GM21737 (cell line): ENCODE measurements at regions not wholly inside any gene's neighbourhood (a gene's known extent, or its start where the extent isn't known, plus 50 kb on each side); places are given as distances from the start of the nearest gene placed in this dataset.

Experiments used
- ATAC-seq: cut with Tn5 transposase; IDR thresholded peaks from one replicate; pipeline ENCODE4 v1.9.1; 2021; ENCODE audit warnings: mild to moderate bottlenecking, moderate library complexity; ENCODE audit not compliant: unreplicated experiment

GRCh38 chr2:9771101-9771449 is 72.2 kb upstream of the TAF1B start:
- ATAC-seq, result no peak

GRCh38 chr2:9771481-9772017 is 71.7 kb upstream of the TAF1B start:
- ATAC-seq, result no peak

- ATAC-seq, result no peak
Measured at GRCh38 chr2:9772035-9772998, 71.0 kb upstream of the TAF1B start.

- no peak for ATAC-seq
Measured at GRCh38 chr2:9772999-9773902, 70.0 kb upstream of the TAF1B start.

- no peak for ATAC-seq
Measured at GRCh38 chr2:9773903-9774239, 69.4 kb upstream of the TAF1B start.

GRCh38 chr2:9774266-9774665 is 69.0 kb upstream of the TAF1B start:
- ATAC-seq, result no peak

GRCh38 chr2:9775351-9775750 is 67.9 kb upstream of the TAF1B start:
- ATAC-seq, result no peak

GRCh38 chr2:9775999-9776712 is 67.1 kb upstream of the TAF1B start:
- no peak for ATAC-seq

- ATAC-seq, result no peak
Measured at GRCh38 chr2:9777081-9777480, 66.2 kb upstream of the TAF1B start.

- no peak for ATAC-seq
Measured at GRCh38 chr2:9778012-9778411, 65.3 kb upstream of the TAF1B start.

GRCh38 chr2:9778471-9779316 is 64.6 kb upstream of the TAF1B start:
- no peak for ATAC-seq

GRCh38 chr2:9779596-9780264 is 63.5 kb upstream of the TAF1B start:
- ATAC-seq, result peak; percentile 66

GRCh38 chr2:9780368-9781130 is 62.7 kb upstream of the TAF1B start:
- ATAC-seq, result no peak

GRCh38 chr2:9781252-9781651 is 62.0 kb upstream of the TAF1B start:
- no peak for ATAC-seq

- ATAC-seq, result no peak
Measured at GRCh38 chr2:9782197-9782719, 61.0 kb upstream of the TAF1B start.

- ATAC-seq, result no peak
Measured at GRCh38 chr2:9789371-9789770, 53.9 kb upstream of the TAF1B start.

- no peak for ATAC-seq
Measured at GRCh38 chr2:9790702-9791225, 52.5 kb upstream of the TAF1B start.

GRCh38 chr2:9791711-9792110 is 51.6 kb upstream of the TAF1B start:
- no peak for ATAC-seq
